Neuron (in vitro differentiated cells): ENCODE measurements at regions not wholly inside any gene's neighbourhood (a gene's known extent, or its start where the extent isn't known, plus 50 kb on each side); places are given as distances from the start of the nearest gene placed in this dataset.

Experiments used
- H2AFZ ChIP-seq: one replicate; pipeline ENCODE4 v1.6.1; 2013; ENCODE audit warnings: low read depth, mild to moderate bottlenecking, inconsistent platforms, low read length, moderate library complexity
- H3K27me3 ChIP-seq: one replicate; pipeline ENCODE4 v1.6.1; 2013; ENCODE audit warnings: low read length; ENCODE audit not compliant: insufficient read depth
- H3K36me3 ChIP-seq: one replicate; pipeline ENCODE4 v1.6.1; 2013; ENCODE audit warnings: low read length; ENCODE audit not compliant: insufficient read depth
- H3K4me1 ChIP-seq: one replicate; pipeline ENCODE4 v1.6.1; 2013; ENCODE audit warnings: low read length; ENCODE audit not compliant: insufficient read depth
- H3K4me3 ChIP-seq: 2 replicates; pipeline ENCODE4 v1.5.1; 2013; ENCODE audit warnings: mild to moderate bottlenecking, low read length, moderate library complexity
- H3K9me3 ChIP-seq: one replicate; pipeline ENCODE4 v1.6.1; 2013; ENCODE audit warnings: low read length

DNA sequence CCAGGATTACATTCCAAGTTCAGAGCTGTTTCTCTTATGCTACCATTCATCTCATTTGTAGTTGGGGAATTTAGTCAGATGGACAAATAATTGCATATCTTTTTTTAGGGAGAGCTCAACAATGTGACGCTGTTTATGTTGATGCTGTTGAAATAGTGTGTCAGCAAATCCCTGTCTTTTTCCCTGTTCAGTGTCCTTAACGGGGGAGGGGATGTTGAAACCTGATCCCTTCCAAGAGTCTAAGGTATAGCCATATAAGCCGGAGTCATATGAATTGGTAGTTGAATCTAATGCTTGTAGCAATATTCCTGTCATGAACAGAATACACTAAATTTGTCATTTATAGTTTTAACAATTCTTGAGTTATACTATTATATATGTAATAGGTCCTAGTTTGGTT lies 293.5 kb upstream of the FAT1 start:
- Histone ChIP-seq H3K4me1 (no peaks in the 10 kb centered on the region), H2AFZ (no peak overlapping the region), H3K4me3 (no peak overlapping the region), H3K27me3 (no peaks in the 10 kb centered on the region), H3K36me3 (no peaks in the 10 kb centered on the region), H3K9me3 (no peaks in the 10 kb centered on the region)

DNA sequence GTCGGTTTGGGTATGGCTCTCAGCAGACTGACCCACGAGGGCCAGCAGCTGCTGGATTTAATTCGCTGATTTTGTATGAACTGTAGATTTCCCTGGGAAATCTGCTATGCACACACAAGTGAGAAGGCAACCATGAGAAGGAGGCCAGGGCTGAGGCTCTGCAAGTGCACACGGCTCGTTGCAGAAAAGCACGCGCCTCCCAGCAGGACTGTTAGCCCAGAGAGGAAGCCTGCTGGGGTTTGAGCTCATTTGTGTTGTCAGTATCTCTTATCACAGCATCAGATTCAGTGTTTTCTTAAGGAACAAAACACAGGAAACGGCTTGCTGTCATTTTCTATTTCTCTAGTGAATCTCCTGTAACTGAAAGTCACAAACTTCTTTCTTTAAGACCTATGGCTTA lies 296.2 kb upstream of the FAT1 start:
- Histone ChIP-seq H3K4me1 (no peaks in the 10 kb centered on the region), H2AFZ (no peak overlapping the region), H3K4me3 (no peak overlapping the region), H3K36me3 (no peaks in the 10 kb centered on the region), H3K27me3 (no peaks in the 10 kb centered on the region), H3K9me3 (no peaks in the 10 kb centered on the region)

DNA sequence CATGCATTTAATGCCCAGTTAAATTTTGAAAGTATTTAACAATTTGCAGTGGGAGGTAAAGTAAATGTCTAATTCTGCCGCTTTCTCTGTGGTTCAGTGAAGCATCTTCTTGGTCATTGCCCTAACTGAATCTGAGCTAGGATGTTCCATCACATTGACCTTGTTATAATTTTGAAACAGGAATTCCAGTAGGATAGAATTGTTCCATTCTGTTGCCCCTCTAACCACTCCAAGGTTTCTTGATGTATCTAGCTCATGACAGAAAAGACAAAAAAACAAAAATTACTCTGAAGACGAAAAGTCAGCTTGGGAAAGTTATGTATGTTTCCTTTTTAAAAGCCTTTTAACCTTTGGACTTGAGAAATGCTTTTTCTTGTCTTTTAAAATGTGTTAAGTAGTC lies 297.0 kb upstream of the FAT1 start:
- Histone ChIP-seq H3K27me3 (no peaks in the 10 kb centered on the region), H3K9me3 (no peaks in the 10 kb centered on the region), H3K36me3 (no peaks in the 10 kb centered on the region), H3K4me3 (no peak overlapping the region), H3K4me1 (no peaks in the 10 kb centered on the region), H2AFZ (no peak overlapping the region)

DNA sequence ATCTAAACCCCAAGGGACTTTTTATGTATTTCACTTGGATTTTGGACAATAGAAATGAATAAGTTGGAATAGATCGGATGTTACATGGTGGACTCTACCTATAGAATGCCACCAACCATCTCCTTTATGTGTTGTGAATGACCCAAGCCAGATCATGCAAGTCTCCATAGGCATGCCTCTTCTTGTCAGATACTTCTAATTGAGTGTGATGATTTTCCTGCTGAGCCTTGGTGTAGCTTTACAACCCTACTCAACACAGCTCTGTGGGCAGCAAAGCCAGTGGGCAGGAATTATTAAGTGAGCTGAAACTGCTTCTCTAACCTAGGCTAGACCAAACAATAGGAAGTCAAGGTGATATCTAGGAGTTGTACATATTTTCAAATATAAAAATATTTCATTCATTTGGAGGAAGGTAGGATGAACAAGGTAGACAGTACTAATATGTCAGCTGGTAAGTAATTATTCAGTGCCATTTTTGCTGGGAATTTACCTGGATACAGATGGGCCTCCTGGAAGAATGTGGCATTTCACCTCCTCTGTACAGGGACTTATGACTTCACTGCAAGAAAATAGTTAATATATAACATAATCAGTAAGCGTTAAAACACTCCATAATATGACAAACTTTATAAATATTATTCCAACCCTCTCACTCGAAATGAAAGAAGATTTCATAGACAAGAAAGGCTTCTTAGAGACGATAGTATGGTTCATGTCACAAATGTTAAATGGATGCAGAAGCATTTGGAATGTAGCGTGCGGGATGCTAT lies 298.0 kb upstream of the FAT1 start:
- Histone ChIP-seq H3K9me3 (no peaks in the 10 kb centered on the region), H3K4me1 (no peaks in the 10 kb centered on the region), H3K27me3 (no peaks in the 10 kb centered on the region), H2AFZ (no peak overlapping the region), H3K36me3 (no peaks in the 10 kb centered on the region), H3K4me3 (no peak overlapping the region)

DNA sequence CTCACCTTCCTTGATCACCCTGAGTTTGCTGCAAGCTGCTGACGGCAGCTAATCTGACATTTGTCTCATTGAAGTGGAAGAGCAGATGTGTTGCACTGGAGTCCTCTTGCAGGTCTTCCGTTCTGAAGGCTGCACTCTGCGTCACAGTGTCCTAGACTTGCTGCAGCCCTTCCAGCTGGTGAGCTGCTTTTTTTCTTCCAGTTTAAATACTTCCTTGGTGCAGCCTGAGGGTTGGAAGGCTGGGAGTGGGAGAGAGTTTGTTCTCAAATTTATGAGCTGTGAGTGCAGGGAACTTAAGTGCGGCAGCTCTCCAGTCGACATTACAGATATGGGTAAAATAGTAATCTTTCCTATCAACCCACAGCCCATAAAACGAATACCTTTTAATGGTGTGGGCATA lies 303.6 kb upstream of the FAT1 start:
- H3K36me3 ChIP-seq, result no peaks in the 10 kb centered on the region
- no peak overlapping the region for H2AFZ ChIP-seq
- H3K27me3 ChIP-seq, result no peaks in the 10 kb centered on the region
- no peaks in the 10 kb centered on the region for H3K4me1 ChIP-seq
- H3K9me3 ChIP-seq, result no peaks in the 10 kb centered on the region
- H3K4me3 ChIP-seq, result no peak overlapping the region

DNA sequence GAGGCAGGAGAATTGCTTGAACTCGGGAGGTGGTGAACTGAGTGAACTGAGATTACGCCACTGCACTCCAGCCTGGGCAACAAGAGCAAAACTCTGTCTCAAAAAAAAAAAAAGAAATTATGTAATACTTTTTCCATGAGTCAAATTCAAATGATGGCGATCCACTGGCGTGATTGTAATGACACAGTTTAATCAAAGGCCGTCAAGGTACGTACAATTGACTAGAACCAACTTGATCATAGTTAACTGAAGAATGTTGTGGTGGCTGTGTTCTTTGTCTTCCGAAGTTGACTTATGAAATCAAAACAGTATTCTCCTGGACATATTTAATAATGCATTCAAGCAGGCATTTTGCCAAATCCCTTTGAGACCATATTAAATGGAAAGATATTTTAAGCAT lies 318.6 kb upstream of the FAT1 start:
- Histone ChIP-seq H3K4me1 (no peaks in the 10 kb centered on the region), H3K27me3 (no peaks in the 10 kb centered on the region), H3K36me3 (no peaks in the 10 kb centered on the region), H3K9me3 (no peaks in the 10 kb centered on the region), H2AFZ (no peak overlapping the region), H3K4me3 (no peak overlapping the region)

DNA sequence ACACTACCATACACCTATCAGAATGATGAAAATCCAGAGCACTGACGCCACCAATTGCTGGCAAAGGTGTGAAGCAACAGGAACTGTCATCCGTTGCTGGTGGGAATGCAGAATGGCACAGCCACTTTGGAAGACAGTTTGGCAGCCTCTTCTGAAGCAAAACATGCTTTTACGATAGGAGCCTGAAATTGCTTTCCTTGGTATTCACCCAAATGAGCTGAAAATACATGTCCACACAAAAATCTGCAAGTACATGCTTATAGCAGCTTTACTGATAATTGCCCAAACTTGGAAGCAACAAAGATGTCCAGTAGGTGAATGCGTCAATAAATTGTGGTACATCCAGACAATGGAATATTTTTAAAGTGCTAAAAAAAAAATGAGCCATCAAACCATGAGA lies 322.8 kb upstream of the FAT1 start:
- Histone ChIP-seq H3K9me3 (no peaks in the 10 kb centered on the region), H2AFZ (no peak overlapping the region), H3K4me1 (no peaks in the 10 kb centered on the region), H3K27me3 (no peaks in the 10 kb centered on the region), H3K36me3 (no peaks in the 10 kb centered on the region), H3K4me3 (no peak overlapping the region)

DNA sequence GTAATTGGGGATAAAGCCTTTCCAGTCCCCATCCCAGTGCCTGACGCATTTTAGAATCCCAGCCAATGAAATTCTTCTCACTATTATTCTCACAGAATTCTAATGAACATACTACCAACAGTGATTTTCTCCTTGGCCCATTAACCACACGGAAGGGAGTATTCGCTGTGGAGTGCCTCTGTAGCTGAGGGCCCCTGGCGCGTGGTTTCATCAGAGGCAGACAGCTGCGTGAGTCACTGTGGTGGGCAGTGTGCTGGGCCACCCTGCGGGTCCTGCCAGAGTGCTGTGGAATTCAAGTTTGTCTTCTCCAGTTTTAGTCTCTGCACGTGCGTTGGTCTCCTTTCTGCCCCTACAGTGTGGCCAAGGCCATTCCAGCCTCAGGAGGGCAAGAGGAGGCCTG lies 335.4 kb upstream of the FAT1 start:
- Histone ChIP-seq H2AFZ (no peak overlapping the region), H3K36me3 (no peaks in the 10 kb centered on the region), H3K4me1 (no peaks in the 10 kb centered on the region), H3K9me3 (no peaks in the 10 kb centered on the region), H3K27me3 (no peaks in the 10 kb centered on the region), H3K4me3 (no peak overlapping the region)

DNA sequence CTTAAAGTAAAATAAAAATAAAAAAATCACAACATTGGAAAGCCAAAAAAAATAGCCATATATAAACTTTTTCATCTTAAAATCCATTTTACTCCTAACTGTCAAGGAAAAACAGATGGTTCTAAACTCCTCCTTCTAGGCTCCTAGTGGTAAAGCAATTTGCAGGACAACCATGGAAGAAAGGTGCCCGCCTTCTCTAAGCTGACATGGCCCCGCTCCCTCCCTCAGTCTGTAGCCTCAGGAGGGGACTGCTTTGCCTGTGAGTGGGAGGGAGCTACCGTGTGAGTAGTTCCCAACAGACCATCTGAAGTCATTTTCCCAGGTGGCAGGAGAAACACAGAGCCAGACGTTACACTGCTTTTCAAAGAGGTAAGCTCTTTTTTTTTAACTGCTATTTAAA lies 336.2 kb upstream of the FAT1 start:
- no peaks in the 10 kb centered on the region for H3K4me1 ChIP-seq
- H3K27me3 ChIP-seq, result no peaks in the 10 kb centered on the region

DNA sequence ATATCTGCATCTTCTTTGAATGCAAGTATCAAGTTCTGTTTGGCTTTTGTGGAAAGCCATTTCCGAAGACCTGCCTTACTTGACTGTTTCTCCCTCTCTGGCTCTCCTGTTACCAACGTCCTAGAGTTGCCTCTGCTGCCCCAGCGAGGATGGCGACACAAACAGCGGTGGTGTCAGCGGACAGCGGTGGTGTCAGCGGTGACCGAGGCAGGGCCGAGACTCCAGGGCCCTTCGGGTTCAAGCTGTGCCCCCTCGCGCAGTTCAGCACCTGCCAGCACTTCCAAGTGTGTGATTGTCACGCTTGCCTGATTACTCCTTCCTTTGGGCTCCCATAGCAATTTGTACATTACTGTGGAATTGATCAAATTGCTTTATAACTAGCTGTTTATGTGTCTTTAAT lies 336.9 kb upstream of the FAT1 start:
- H2AFZ ChIP-seq, result no peak overlapping the region
- no peaks in the 10 kb centered on the region for H3K4me1 ChIP-seq
- H3K9me3 ChIP-seq, result no peaks in the 10 kb centered on the region
- no peak overlapping the region for H3K4me3 ChIP-seq
- H3K36me3 ChIP-seq, result no peaks in the 10 kb centered on the region
- H3K27me3 ChIP-seq, result no peaks in the 10 kb centered on the region

More for the DNA sequence above, 336.2 kb upstream of the FAT1 start:
- Histone ChIP-seq H3K36me3 (no peaks in the 10 kb centered on the region), H3K4me3 (no peak overlapping the region), H2AFZ (no peak overlapping the region), H3K9me3 (no peaks in the 10 kb centered on the region)

DNA sequence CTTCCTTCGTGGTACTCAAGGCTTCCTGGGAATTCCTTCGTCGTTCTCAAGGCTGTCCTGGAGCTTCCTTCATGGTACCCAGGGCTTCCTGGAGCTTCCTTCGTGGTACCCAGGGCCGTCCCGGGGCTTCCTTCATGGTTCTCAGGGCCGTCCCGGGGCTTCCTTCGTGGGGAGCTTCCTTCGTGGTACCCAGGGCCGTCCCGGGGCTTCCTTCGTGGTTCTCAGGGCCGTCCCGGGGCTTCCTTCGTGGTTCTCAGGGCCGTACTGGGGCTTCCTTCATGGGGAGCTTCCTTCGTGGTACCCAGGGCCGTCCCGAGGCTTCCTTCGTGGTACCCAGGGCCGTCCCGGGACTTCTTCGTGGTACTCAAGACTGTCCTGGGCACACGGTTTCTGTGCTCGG lies 339.6 kb upstream of the FAT1 start:
- Histone ChIP-seq H3K9me3 (no peaks in the 10 kb centered on the region), H3K36me3 (no peaks in the 10 kb centered on the region), H3K4me3 (no peak overlapping the region), H3K4me1 (no peaks in the 10 kb centered on the region), H3K27me3 (no peaks in the 10 kb centered on the region), H2AFZ (no peak overlapping the region)

DNA sequence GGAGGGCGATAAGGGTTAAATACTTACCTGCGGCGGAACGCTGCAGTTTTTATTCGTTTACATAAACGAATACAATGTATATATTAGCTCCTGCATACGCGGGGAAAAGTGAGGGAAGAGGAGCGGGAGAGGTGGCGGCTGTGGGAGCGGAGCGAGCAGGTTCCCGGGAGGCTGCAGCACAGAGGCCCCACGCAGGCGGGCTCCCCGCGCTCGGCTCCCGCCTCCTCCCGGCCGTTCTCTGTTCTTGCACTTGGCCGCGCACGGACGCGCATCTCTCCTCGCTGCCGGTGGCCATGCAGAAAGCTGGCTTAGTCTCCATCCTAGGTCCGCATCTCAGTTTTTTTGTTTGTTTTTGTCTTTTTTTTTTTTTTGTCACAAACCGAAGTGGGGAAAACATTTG lies 340.4 kb upstream of the FAT1 start:
- H3K36me3 ChIP-seq, result no peaks in the 10 kb centered on the region
- H2AFZ ChIP-seq, result no peak overlapping the region
- no peaks in the 10 kb centered on the region for H3K27me3 ChIP-seq
- H3K4me1 ChIP-seq, result peaks cover under 1% of the 10 kb centered on the region
- no peaks in the 10 kb centered on the region for H3K9me3 ChIP-seq
- H3K4me3 ChIP-seq, result no peak overlapping the region

DNA sequence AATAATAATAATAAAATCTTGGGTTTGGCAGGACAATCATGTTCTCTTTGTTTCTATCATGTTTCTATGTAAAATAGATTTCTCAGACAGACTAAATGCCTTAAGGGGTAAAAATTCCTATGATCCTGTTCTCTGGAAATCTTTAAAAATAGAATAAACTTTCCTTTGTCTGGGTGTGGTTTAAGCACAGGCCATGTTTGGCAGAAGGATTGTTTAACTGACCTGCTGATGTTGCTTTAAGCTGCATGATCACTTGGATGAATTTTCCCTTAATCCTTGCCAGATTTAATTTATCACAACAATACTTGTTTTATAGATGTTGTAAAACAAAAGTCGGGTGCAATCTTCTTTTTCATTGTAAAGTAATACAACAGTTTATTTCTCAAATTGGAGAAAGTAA lies 341.7 kb upstream of the FAT1 start:
- no peak overlapping the region for H3K4me3 ChIP-seq
- H3K9me3 ChIP-seq, result no peaks in the 10 kb centered on the region
- H3K27me3 ChIP-seq, result no peaks in the 10 kb centered on the region
- H2AFZ ChIP-seq, result no peak overlapping the region
- H3K36me3 ChIP-seq, result no peaks in the 10 kb centered on the region
- peaks cover 8% of the 10 kb centered on the region for H3K4me1 ChIP-seq

DNA sequence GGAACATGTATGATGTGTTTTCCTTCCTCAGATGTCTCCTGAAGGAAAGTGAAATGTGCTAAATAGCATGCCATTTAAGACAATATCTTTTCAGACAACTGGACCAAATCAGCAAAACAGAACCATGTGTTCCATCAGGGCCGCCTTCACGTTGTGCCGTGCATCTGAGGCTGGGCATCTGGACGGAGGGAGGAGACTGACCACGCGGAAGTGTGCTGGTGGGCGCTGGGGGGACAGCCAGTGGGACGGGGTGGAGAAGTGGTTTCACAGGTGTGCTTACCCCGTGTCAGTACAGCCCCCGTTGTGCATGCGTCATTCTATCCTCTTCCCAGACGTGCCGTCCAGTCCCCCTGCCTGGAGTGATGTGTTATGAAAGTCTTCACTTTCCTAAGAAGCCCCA lies 342.1 kb upstream of the FAT1 start:
- no peak overlapping the region for H2AFZ ChIP-seq
- no peak overlapping the region for H3K4me3 ChIP-seq
- no peaks in the 10 kb centered on the region for H3K27me3 ChIP-seq
- peaks cover 8% of the 10 kb centered on the region for H3K4me1 ChIP-seq
- H3K36me3 ChIP-seq, result no peaks in the 10 kb centered on the region
- H3K9me3 ChIP-seq, result no peaks in the 10 kb centered on the region
